GM18502 (cell line): ENCODE measurements at regions not wholly inside any gene's neighbourhood (a gene's known extent, or its start where the extent isn't known, plus 50 kb on each side); places are given as distances from the start of the nearest gene placed in this dataset.

ENCODE experiments used
- ATAC-seq: cut with Tn5 transposase; IDR thresholded peaks from one replicate; pipeline ENCODE4 v1.9.1; 2021; ENCODE audit warnings: mild to moderate bottlenecking; ENCODE audit not compliant: unreplicated experiment, poor library complexity

DNA sequence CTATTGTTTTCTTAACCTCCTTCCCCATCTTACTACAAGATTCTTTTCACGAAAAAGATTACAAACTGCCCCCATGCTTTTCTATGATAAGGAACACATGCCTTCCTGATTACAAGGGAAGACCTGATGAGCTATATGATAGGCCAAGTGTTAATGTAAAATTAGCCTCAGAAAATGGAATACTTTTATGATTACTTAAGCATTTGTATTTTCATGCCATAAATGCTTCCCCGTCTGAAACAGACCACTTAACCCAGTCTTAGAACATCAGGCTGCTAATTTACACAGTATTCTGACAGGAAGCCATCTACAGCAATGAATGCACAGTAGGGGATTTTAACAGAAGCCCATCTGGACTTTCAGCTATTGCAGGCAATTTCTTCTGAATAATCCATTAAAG, 274.9 kb downstream of the HAO1 start:
- ATAC-seq: no peak

DNA sequence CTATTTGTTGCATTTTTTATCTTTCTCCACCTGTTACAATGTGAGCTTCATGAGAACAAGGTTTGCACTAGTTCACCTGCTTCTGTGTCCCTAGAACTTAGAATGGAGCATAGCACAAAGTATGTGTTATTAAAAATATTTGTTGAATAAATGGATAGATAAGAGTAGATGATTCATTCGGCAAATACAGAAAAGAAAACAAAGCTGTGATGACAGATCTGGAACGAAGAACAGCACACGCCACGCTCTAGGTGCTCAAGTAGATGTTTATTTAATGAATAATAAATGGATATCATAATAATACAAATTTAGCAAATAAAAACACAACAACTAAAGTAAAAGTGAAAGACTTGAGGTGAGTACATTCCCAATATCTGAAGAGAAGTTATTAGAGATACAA, 273.1 kb downstream of the HAO1 start:
- no peak for ATAC-seq

DNA sequence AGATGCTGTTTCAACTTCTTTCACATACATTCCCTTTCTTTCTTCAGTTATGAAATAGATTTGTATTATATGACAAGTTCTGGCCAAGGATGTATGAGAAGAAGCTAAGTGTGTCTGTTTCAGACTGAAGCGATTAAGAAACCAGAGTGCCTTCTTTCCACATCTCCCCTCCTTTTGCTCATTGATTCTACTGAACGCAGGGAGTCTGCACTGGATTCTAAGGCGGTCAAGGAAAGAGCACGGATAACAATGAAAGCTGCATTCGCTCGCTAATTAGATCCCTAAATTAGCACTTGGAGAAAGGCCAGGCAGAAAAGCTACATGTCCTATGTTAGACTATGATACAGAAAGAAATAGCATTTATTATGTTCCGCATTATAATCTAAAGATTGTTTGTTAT, 267.7 kb downstream of the HAO1 start:
- ATAC-seq: no peak

DNA sequence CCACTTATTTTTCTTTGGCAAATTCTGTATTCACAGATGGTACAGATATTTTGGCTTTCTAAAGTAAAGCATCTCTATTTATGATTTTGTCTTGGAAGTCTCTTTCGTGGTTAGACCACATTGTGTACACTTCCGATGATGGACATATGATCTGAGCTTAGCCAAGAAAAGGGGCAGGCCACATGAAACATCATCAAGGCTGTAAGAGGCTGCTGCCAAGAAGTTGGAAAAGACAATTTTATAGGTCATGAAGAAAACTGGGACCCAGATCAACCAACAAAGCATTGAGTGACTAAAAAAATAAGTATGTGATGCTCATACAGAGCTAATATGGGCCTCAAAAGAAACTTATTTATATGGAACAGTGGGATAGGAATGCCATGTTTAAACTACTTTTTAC, 266.4 kb downstream of the HAO1 start:
- no peak for ATAC-seq

GRCh38 chr20:7682916-7683315, 257.3 kb downstream of the HAO1 start:
- no peak for ATAC-seq

GRCh38 chr20:7687065-7687464, 253.2 kb downstream of the HAO1 start:
- no peak for ATAC-seq

GRCh38 chr20:7689151-7689550, 251.1 kb downstream of the HAO1 start:
- no peak for ATAC-seq

DNA sequence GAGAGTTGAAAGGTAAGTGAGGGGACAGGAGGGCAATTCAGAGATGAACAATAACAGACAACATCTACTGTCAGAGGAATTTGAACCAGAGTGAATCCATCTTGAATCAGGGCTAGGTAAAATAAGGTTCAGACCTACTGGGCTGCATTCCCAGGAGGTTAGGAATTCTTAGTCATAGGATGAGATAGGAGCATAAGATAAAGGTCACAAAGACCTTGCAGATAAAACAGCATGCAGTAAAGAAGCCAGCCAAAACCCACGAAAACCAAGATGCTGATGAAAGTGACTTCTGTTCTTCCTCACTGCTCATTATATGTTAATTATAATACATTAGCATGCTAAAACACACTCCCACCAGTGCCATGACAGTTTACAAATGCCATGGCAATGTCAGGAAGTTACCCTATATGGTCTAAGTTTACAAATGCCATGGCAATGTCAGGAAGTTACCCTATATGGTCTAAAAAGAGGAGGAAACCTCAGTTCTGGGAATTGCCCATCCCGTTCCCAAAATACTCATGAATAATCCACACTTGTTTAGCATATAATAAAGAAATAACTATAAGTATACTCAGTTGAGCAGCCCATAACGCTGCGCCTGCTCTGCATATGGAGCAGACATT, 248.5 kb downstream of the HAO1 start:
- ATAC-seq: no peak

DNA sequence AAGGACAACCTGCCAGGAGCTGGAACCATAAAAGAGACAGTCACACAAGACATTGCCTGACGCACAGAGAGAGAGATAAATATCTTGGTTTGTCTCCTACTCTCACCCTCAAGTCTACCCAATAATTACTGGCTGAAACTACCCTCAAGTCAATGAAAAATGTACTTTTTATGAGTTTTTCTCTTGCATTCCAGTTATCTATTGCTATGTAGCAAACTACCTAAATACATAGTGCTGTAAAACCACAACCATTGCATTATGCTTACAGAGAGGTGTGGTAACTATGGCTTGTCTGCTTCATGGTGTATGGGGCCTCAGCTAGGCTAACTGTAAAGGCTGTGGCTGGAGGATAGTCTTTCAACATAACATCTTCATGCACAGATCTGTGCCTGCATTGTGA, 247.8 kb downstream of the HAO1 start:
- ATAC-seq: no peak

DNA sequence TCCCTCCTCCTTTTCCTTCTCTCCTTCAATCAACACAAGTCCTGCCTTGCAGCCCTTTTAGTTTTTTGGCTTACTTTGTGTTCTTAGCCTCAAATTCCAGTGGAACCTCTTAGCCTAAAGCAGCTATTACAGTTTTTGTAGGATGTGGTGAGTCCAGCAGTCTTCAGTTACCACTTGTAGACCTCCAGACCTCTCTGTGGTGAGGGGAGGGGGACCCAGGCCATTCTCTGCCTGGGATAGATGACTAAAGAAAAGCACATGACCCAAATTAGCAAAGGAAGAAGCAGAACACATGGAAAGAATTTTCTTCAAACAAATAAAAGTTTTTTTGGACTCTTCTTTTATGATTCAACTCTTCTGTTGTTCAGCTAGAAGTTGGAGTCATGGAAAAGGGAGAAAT, 246.5 kb downstream of the HAO1 start:
- no peak for ATAC-seq

GRCh38 chr20:7695051-7695495, 245.2 kb downstream of the HAO1 start:
- ATAC-seq: no peak

DNA sequence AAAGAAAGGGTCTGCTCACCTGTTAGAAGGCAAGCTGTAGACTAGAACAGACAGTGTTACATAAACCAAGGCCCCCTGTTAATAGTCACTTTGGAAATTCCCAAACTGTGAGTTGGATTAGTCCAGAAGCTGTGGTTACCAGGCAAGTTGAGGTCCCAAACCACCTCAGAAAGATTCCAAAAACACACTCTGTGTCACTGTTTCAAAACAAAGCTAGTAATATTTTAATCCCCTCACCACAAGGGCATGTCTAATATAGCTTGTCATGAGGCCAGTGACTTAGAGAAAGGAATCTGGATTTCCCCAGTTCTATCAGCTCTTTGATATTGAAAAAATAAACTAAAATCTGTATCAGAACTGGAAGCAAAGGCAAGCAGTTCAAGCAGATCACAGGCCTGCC, 244.6 kb downstream of the HAO1 start:
- ATAC-seq: no peak

DNA sequence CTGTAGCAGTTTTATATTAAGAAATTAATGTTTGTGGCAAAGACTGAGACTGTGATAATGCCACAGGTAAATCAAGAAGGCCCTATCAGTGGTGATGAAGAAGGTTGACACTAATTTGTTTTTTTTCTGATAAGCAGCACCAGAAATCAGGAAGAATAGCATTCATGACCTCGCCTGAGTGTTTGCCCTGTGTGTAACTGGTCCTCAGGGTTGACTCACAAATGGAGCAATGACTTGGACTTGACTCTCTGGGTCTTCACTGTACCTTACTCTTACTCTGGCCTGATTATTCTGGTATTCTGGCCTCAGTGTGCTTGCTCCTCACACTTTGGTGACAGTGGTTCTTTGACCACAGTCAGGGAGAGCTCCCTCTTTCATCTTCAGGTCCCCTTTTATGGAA, 243.9 kb downstream of the HAO1 start:
- no peak for ATAC-seq

DNA sequence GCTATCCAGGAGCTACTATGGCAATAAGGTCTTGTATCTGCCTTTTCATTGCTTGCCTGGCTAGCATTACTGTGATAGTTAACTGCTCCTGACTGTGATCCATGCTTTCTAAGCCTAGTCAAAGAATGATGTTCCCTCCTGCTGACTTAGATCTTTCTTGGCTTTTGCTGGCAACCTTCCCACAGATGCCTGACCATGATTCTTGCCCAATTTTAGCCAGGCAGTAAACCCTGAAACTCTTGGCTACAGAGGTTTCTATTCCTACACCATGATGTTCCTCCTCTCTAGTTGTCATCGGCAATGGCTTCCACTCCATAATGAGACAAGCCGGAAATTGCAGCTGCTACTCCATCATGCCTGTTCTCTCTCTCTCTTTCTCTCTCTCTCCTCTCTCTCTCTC, 238.1 kb downstream of the HAO1 start:
- ATAC-seq: no peak

GRCh38 chr20:7703551-7703961, 236.7 kb downstream of the HAO1 start:
- ATAC-seq: no peak

DNA sequence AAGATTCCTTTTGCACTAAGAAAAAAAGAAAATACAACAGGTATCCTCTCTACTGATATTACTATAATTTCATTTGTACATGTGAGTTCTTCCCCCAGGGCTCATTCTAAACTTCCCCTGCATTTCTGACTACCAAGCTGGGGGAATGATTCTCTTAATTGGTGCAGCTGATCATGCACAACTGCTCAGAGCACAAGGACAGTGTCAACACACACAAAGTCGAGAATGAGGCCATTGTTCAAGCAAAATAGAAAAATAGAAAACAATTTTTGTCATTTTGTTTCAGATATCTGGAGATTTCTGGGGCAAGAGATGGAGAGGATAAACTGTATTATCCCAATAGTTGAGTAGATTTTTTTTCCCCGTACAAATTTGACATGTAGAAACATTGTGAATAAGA, 236.3 kb downstream of the HAO1 start:
- ATAC-seq: no peak

- ATAC-seq: no peak
Observed at GRCh38 chr20:7708112-7708511, 232.1 kb downstream of the HAO1 start.

DNA sequence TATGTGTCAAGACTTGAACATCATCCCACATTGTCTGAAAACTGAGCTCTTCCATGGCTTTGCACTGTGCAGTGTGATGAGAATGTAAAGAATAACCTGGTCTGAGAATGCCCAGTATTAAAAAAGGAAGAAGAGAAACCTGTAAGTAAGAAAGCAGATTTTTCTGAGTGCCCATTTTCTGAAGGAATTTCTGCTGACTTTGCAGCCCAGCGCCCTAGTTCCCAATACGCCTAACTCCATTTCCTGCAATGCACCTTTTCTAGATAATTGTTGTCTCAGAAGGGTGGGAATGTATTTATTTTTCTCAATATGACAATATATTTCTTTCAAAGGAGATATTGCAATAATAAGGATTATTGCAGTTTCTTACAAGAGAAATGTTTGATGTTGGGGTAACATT, 231.5 kb downstream of the HAO1 start:
- ATAC-seq: no peak

DNA sequence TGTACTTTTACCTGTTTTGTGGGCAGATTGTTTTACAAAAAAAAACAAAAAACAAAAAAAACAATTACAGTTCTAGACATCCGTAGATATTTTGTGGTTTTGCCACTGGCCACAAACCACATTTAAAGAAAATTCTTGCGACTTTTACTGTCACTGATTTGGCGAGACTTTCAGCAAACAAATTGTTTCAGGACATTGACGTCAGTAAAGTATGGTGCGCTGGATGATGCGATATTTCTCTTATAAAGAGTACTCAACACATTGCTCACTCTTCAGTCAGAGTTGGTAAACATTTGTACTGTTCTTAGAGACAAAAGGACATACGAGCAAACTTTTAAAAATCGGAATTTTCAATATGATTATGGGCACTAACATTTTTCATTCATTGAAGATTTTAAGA, 229.8 kb downstream of the HAO1 start:
- ATAC-seq: no peak

DNA sequence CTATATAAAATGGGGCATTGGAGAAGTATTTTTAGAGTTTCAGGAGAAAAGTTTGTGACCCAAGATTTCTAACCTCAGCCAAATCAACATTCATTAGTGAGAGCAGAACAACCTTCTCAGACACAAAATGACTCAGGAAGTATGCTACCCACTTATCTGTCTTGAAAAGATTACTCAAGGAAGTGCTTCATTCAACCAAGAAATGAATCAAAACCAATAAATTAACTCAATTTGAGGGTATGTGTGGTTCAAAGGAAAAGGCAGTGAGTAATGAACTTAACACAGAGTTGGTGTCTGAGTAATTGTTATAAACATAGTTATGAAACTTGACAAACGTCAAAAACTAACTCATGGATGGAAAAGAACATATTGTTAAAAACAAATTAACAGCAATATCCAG, 227.6 kb downstream of the HAO1 start:
- no peak for ATAC-seq

- no peak for ATAC-seq
Observed at GRCh38 chr20:7714549-7714948, 225.7 kb downstream of the HAO1 start.

DNA sequence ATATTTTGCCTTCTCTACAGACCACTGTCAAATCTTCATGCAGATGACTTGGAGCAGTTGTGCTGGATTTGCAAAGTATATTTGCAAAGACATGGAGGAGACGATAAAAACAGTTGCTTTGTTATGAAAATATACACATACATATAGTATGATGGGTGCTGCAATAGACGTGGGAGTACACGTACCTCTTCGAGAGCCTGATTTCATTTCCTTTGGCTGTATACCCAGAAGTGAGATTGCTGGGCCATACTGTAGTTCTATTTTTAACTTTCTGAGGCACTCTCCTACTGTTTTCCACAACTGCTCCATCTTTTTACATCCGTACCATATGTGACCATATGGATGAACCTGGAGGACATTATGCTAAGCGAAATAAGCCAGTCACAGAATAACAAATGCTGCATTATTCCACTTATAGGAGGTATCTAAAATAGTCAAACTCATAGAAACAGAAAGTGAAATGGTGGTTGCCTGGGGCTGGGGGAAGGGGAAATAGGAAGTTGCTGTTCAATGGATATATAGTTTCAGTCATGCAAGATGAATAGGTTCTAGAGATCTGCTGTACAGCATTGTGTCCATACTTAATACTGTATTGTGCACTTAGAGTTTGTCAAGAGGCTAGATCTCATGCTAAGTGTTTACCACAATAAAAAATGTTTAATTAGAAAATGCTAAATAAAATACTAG, 223.8 kb downstream of the HAO1 start:
- no peak for ATAC-seq
